Neutrophil (primary cell): ENCODE measurements at regions not wholly inside any gene's neighbourhood (a gene's known extent, or its start where the extent isn't known, plus 50 kb on each side); places are given as distances from the start of the nearest gene placed in this dataset.

ENCODE experiments used
- H3K27ac ChIP-seq: fragments of 200-600 bp; sonication (generic); 2 replicates; pipeline ENCODE4 v1.5.1; 2016; ENCODE audit warnings: mild to moderate bottlenecking, moderate library complexity
- H3K27me3 ChIP-seq: fragments of 200-600 bp; sonication (generic); 2 replicates; pipeline ENCODE4 v1.6.0; 2016; ENCODE audit warnings: mild to moderate bottlenecking
- H3K36me3 ChIP-seq: fragments of 200-600 bp; sonication (generic); 2 replicates; pipeline ENCODE4 v1.5.1; 2017
- H3K4me1 ChIP-seq, 2 experiments: fragments of 200-600 bp in 1 of 2; sonication (generic) in 1 of 2; 1 replicate in 1 of 2; 2 replicates in 1 of 2; pipeline versions ENCODE4 v1.5.1 to v1.6.1; 2013 to 2016; ENCODE audit warnings: low read depth in 1 of 2, low read length in 1 of 2, mild to moderate bottlenecking in 1 of 2, moderate library complexity in 1 of 2; ENCODE audit not compliant: control insufficient read depth in 1 of 2, insufficient read depth in 1 of 2
- H3K4me3 ChIP-seq, 2 experiments: fragments of 200-600 bp in 1 of 2; sonication (generic) in 1 of 2; 1 replicate in 1 of 2; 2 replicates in 1 of 2; pipeline ENCODE4 v1.5.1; 2013 to 2016; ENCODE audit warnings: low read depth in 1 of 2, low read length in 1 of 2, mild to moderate bottlenecking in 1 of 2, moderate library complexity in 1 of 2
- H3K9me3 ChIP-seq: fragments of 200-600 bp; sonication (generic); 2 replicates; pipeline ENCODE4 v1.5.1; 2016
- TF ChIP-seq, protein P1 (sequence below): fragments of 200-600 bp; sonication (generic); IDR thresholded peaks from 2 replicates; pipeline ENCODE4 v1.5.1; 2016; ENCODE audit warnings: antibody characterized with exemption

GRCh38 chr1:38353956-38354355 lies 307.4 kb upstream of the POU3F1 start:
- no peak overlapping the region for H3K27ac ChIP-seq
- H3K27me3 ChIP-seq: no peaks in the 10 kb centered on the region
- no peak overlapping the region for H3K4me3 ChIP-seq
- H3K9me3 ChIP-seq: no peaks in the 10 kb centered on the region
- TF ChIP-seq, protein P1, sequence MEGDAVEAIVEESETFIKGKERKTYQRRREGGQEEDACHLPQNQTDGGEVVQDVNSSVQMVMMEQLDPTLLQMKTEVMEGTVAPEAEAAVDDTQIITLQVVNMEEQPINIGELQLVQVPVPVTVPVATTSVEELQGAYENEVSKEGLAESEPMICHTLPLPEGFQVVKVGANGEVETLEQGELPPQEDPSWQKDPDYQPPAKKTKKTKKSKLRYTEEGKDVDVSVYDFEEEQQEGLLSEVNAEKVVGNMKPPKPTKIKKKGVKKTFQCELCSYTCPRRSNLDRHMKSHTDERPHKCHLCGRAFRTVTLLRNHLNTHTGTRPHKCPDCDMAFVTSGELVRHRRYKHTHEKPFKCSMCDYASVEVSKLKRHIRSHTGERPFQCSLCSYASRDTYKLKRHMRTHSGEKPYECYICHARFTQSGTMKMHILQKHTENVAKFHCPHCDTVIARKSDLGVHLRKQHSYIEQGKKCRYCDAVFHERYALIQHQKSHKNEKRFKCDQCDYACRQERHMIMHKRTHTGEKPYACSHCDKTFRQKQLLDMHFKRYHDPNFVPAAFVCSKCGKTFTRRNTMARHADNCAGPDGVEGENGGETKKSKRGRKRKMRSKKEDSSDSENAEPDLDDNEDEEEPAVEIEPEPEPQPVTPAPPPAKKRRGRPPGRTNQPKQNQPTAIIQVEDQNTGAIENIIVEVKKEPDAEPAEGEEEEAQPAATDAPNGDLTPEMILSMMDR: no peak
- H3K4me1 ChIP-seq: peaks cover 0 to 8% of the 10 kb centered on the region in 2 experiments
- H3K36me3 ChIP-seq: no peaks in the 10 kb centered on the region

DNA sequence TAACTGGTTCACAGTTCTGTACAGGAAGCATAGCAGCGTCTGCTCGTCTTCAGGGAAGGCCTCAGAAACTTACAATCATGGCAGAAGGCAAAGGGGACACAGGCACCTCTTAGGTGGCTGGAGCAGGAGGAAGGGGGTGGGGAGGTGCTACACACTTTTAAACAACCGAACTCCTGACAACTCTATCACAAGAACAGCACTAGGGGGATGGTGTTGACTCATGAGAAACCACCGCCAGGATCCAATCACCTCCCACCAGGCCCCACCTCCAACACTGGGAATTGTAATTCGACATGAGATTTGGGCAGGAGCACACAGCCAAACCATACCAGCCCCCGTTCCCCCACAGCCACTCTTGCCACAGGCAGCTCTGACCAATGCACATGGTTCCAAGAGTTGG lies 306.3 kb upstream of the POU3F1 start:
- Histone ChIP-seq H3K4me1 (peaks cover 0 to 8% of the 10 kb centered on the region in 2 experiments), H3K27me3 (no peaks in the 10 kb centered on the region), H3K4me3 (no peak overlapping the region), H3K36me3 (no peaks in the 10 kb centered on the region), H3K27ac (no peak overlapping the region), H3K9me3 (no peaks in the 10 kb centered on the region)
- TF ChIP-seq, protein P1: no peak

DNA sequence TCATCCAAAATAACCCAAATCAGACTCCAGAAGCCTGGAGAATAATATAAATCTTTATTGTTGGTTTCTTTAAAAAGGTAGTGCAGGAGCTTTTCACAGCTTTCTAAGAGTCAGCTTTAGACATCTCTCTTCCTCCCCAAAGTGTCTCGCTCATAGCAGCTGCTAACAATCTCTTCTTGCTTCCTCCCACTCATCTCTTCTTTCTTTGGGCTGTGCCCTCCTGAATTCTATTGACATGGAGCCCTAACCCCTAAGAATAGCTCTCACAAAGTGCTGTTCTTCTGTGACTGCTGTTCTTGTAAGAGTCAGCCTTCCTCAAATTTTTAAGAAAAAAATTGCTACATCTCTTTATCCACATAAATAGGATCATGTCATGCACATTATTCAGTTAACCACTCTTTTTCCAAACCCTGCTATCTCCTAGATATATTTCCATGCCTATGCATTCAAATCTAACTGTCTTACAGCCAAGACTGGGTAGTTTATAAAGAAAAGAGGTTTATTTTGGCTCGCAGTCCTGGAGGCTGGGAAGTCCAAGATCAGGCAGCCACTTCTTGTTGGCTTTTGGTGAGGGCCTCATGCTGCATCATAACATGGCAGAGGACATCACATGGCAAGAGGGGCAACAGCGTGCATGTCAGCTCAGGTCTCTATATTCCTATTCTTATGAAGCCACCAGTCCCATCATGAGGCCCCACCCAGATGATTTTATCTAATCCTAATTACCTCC lies 301.0 kb upstream of the POU3F1 start:
- no peak overlapping the region for H3K4me3 ChIP-seq
- no peaks in the 10 kb centered on the region for H3K36me3 ChIP-seq
- no peaks in the 10 kb centered on the region for H3K4me1 ChIP-seq
- H3K27ac ChIP-seq: no peak overlapping the region
- no peaks in the 10 kb centered on the region for H3K9me3 ChIP-seq
- TF ChIP-seq, protein P1: no peak
- no peaks in the 10 kb centered on the region for H3K27me3 ChIP-seq

- Histone ChIP-seq H3K4me1 (no peaks in the 10 kb centered on the region), H3K27me3 (no peaks in the 10 kb centered on the region), H3K27ac (no peak overlapping the region), H3K36me3 (no peaks in the 10 kb centered on the region), H3K4me3 (no peak overlapping the region), H3K9me3 (no peaks in the 10 kb centered on the region)
- TF ChIP-seq, protein P1: no peak
These were observed 298.1 kb upstream of the POU3F1 start for GRCh38 chr1:38344716-38345115.

DNA sequence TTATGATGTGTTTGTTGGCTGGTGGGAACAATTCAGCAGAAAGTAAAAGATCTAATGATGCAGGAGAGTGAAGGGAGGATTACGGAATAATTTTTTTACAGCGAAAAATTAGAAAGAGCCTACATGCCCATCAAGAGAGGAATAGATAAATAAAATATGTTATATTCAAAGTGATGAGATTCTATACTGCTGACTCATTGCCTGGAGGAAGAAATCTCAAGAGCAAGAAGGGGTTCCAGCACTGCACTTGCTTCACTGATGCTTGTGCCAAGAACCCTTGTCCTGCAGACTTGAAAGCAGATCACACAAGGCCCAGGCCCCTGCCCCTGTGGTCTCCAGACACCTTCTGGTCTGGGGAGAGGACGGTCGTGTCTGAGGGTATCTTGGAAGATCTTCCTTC lies 295.1 kb upstream of the POU3F1 start:
- H3K4me3 ChIP-seq: no peak overlapping the region
- TF ChIP-seq, protein P1: no peak

More for the DNA sequence above, 295.1 kb upstream of the POU3F1 start:
- Histone ChIP-seq H3K27ac (no peak overlapping the region), H3K4me1 (no peaks in the 10 kb centered on the region), H3K36me3 (no peaks in the 10 kb centered on the region), H3K9me3 (no peaks in the 10 kb centered on the region), H3K27me3 (peaks cover 4% of the 10 kb centered on the region)
